DOHH2 (cell line): ENCODE measurements at regions not wholly inside any gene's neighbourhood (a gene's known extent, or its start where the extent isn't known, plus 50 kb on each side); places are given as distances from the start of the nearest gene placed in this dataset.

Experiments used
- H3F3A ChIP-seq: fragments of 200-600 bp; sonication (generic), shearing (Covaris generic); 2 replicates; pipeline ENCODE4 v1.6.0; 2016; ENCODE audit warnings: antibody characterized with exemption, mild to moderate bottlenecking; ENCODE audit not compliant: control insufficient read depth, insufficient read depth
- H3K27ac ChIP-seq: fragments of 200-600 bp; sonication (generic); 2 replicates; pipeline ENCODE4 v1.5.1; 2014; ENCODE audit warnings: low read depth, mild to moderate bottlenecking, low read length, moderate library complexity
- H3K27me3 ChIP-seq: fragments of 200-600 bp; sonication (generic); 2 replicates; pipeline ENCODE4 v1.6.1; 2014; ENCODE audit warnings: mild to moderate bottlenecking, low read length, mixed read lengths; ENCODE audit not compliant: control insufficient read depth
- H3K36me3 ChIP-seq: fragments of 200-600 bp; sonication (generic); 2 replicates; pipeline ENCODE4 v1.6.1; 2014; ENCODE audit warnings: mild to moderate bottlenecking, low read length, moderate library complexity, mixed read lengths; ENCODE audit not compliant: control insufficient read depth
- H3K4me1 ChIP-seq: fragments of 200-600 bp; sonication (generic); 2 replicates; pipeline ENCODE4 v1.6.1; 2014; ENCODE audit warnings: mild to moderate bottlenecking, low read length, mixed read lengths; ENCODE audit not compliant: control insufficient read depth
- H3K4me2 ChIP-seq: fragments of 200-600 bp; sonication (generic); 2 replicates; pipeline ENCODE4 v1.6.0; 2014; ENCODE audit warnings: mild to moderate bottlenecking, low read length, moderate library complexity
- H3K4me3 ChIP-seq: fragments of 200-600 bp; sonication (generic); 2 replicates; pipeline ENCODE4 v1.5.1; 2014; ENCODE audit warnings: mild to moderate bottlenecking, low read length, mixed read lengths
- H3K79me2 ChIP-seq: fragments of 200-600 bp; sonication (generic); 2 replicates; pipeline ENCODE4 v1.6.1; 2014; ENCODE audit warnings: mild to moderate bottlenecking, low read length, mixed read lengths; ENCODE audit not compliant: control insufficient read depth
- H3K9me2 ChIP-seq: fragments of 200-600 bp; sonication (generic); replicated peaks from 2 replicates; pipeline ENCODE4 v1.6.1; 2014; ENCODE audit warnings: mild to moderate bottlenecking, low read length, mixed read lengths; ENCODE audit not compliant: control insufficient read depth
- H3K9me3 ChIP-seq: fragments of 200-600 bp; sonication (generic); 2 replicates; pipeline ENCODE4 v1.6.1; 2014; ENCODE audit warnings: antibody characterized with exemption, low read length, mixed read lengths; ENCODE audit not compliant: control insufficient read depth, insufficient read depth
- H4K20me1 ChIP-seq: fragments of 200-600 bp; sonication (generic); 2 replicates; pipeline ENCODE4 v1.6.0; 2014; ENCODE audit warnings: low read depth, mild to moderate bottlenecking, antibody characterized with exemption, low read length, moderate library complexity; ENCODE audit not compliant: control insufficient read depth, insufficient read depth
- EZH2phosphoT487 ChIP-seq: fragments of 200-600 bp; sonication (generic); IDR thresholded peaks from 2 replicates; pipeline ENCODE4 v1.6.1; 2017; ENCODE audit warnings: borderline replicate concordance, mild to moderate bottlenecking, antibody characterized with exemption, low read length, moderate library complexity, mixed read lengths
- TF ChIP-seq, protein P1 (sequence below): fragments of 200-600 bp; sonication (generic); IDR thresholded peaks from one replicate; pipeline ENCODE4 v1.5.1; 2014; ENCODE audit warnings: antibody characterized with exemption, mild to moderate bottlenecking, low read depth, low read length; ENCODE audit not compliant: poor library complexity, severe bottlenecking

DNA sequence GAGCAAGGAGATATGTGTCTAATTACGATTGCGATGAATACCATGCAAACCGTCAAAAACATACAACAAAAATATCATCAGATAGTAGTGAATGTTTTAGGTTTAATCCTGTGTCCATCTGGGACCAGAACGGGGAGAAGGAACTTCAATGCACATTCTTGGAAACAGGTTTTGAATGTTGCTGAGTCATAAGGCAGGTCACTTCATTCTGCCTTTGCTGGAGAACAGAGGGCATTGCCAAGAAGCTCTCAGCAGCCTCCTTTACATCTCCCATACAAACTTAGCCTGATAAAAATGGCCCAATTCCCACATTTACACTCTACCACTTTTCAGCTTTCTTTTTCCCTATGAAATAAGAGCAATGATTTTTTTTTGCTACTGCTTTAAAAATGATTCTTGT, 78.0 kb upstream of the KCNJ6 start:
- no peaks in the 10 kb centered on the region for H3K9me3 ChIP-seq
- no peak for TF ChIP-seq EZH2phosphoT487
- TF ChIP-seq, protein P1, sequence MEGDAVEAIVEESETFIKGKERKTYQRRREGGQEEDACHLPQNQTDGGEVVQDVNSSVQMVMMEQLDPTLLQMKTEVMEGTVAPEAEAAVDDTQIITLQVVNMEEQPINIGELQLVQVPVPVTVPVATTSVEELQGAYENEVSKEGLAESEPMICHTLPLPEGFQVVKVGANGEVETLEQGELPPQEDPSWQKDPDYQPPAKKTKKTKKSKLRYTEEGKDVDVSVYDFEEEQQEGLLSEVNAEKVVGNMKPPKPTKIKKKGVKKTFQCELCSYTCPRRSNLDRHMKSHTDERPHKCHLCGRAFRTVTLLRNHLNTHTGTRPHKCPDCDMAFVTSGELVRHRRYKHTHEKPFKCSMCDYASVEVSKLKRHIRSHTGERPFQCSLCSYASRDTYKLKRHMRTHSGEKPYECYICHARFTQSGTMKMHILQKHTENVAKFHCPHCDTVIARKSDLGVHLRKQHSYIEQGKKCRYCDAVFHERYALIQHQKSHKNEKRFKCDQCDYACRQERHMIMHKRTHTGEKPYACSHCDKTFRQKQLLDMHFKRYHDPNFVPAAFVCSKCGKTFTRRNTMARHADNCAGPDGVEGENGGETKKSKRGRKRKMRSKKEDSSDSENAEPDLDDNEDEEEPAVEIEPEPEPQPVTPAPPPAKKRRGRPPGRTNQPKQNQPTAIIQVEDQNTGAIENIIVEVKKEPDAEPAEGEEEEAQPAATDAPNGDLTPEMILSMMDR: no peak
- no peaks in the 10 kb centered on the region for H3K27me3 ChIP-seq
- H3K79me2 ChIP-seq: no peaks in the 10 kb centered on the region
- H3K4me3 ChIP-seq: no peak overlapping the region
- H4K20me1 ChIP-seq: no peaks in the 10 kb centered on the region
- H3K36me3 ChIP-seq: no peaks in the 10 kb centered on the region
- no peak overlapping the region for H3K27ac ChIP-seq
- H3K9me2 ChIP-seq: no peaks in the 10 kb centered on the region
- no peak overlapping the region for H3K4me2 ChIP-seq
- no peaks in the 10 kb centered on the region for H3K4me1 ChIP-seq
- H3F3A ChIP-seq: no peaks in the 10 kb centered on the region

DNA sequence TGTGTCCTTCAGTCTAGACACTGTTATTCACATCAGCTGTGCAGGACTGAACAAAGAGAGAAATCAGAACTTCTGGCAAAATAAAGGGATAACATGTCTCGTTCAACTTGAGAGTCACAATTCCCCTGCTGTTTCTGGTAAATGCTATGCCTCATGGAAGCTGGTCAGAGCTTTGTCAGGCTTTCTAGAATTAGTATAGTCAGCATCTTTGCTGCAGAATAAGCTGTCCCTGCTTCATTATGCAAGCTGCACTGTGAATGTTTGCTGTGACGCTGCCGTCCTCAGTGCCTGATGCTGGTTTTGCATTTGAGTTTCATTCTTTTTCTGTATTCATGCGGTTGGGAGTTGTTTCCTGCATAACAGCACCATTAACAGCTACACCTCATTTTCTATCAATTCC, 96.4 kb upstream of the KCNJ6 start:
- H3K27me3 ChIP-seq: no peaks in the 10 kb centered on the region
- no peak overlapping the region for H3K4me2 ChIP-seq
- no peaks in the 10 kb centered on the region for H4K20me1 ChIP-seq
- TF ChIP-seq, protein P1: no peak
- TF ChIP-seq EZH2phosphoT487: no peak
- no peaks in the 10 kb centered on the region for H3K79me2 ChIP-seq
- H3F3A ChIP-seq: no peaks in the 10 kb centered on the region
- no peaks in the 10 kb centered on the region for H3K9me3 ChIP-seq
- H3K36me3 ChIP-seq: no peaks in the 10 kb centered on the region
- H3K9me2 ChIP-seq: no peaks in the 10 kb centered on the region
- no peak overlapping the region for H3K4me3 ChIP-seq
- H3K27ac ChIP-seq: no peak overlapping the region
- no peaks in the 10 kb centered on the region for H3K4me1 ChIP-seq

DNA sequence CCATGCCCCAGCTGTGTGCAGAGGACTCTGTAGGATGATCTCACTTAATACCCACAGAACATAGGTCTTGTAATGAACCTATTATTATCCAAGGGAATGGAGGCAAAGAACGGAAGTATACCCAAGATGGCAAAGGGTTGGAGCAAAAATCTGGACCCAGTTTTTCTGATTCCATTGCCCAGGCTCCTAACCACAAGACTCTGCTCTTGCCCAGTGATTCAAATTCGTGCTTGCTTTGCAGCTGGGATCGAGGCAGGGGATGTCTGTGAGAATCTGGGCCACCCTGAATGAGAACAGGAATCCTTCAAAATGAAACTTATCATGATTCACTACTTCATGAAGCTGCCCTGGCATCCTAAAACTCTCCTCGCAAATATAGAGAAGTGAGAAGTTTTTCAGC, 97.5 kb upstream of the KCNJ6 start:
- Histone ChIP-seq H3K9me3 (no peaks in the 10 kb centered on the region), H3F3A (no peaks in the 10 kb centered on the region), H3K4me2 (no peak overlapping the region), H3K79me2 (no peaks in the 10 kb centered on the region), H3K4me1 (no peaks in the 10 kb centered on the region), H3K27me3 (no peaks in the 10 kb centered on the region), H3K27ac (no peak overlapping the region), H3K36me3 (no peaks in the 10 kb centered on the region), H4K20me1 (no peaks in the 10 kb centered on the region), H3K9me2 (no peaks in the 10 kb centered on the region), H3K4me3 (no peak overlapping the region)
- no peak for TF ChIP-seq EZH2phosphoT487
- TF ChIP-seq, protein P1: no peak

DNA sequence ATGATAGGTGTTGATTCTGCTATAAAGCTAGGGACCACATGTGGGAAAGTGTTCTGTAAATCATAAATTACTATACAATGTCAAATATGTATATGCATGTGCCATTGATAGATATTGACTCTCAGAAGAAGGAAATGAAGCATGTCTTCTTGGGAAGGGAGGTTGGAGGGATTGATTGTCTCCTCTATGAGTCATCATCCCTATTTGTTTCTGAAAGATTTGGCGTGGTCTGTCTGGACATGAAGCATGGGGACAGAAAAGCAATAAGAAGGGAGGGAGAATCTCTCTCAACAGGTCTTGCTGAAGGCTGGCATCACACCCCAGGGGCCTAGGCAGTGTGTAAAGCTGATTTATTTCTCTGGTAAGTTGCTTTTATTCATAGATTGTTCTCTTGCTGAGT, 98.0 kb upstream of the KCNJ6 start:
- Histone ChIP-seq H3K27ac (no peak overlapping the region), H3F3A (no peaks in the 10 kb centered on the region), H3K79me2 (no peaks in the 10 kb centered on the region), H3K9me2 (no peaks in the 10 kb centered on the region), H3K9me3 (no peaks in the 10 kb centered on the region), H4K20me1 (no peaks in the 10 kb centered on the region), H3K4me1 (no peaks in the 10 kb centered on the region), H3K4me3 (no peak overlapping the region), H3K36me3 (no peaks in the 10 kb centered on the region), H3K27me3 (no peaks in the 10 kb centered on the region), H3K4me2 (no peak overlapping the region)
- TF ChIP-seq, protein P1: no peak
- no peak for TF ChIP-seq EZH2phosphoT487
